ENCODE measurements at regions not wholly inside any gene's neighbourhood (a gene's known extent, or its start where the extent isn't known, plus 50 kb on each side); places are given as distances from the start of the nearest gene placed in this dataset.

GRCh38 chr2:145286716-145287275, 766.9 kb upstream of the ZEB2 start:
- no peak overlapping the region for H3K27ac ChIP-seq (ENCODE audit: low read depth)
- H3K36me3 ChIP-seq (ENCODE audit: insufficient read depth) = no peaks in the 10 kb centered on the region
- no peaks in the 10 kb centered on the region for H3K4me1 ChIP-seq (ENCODE audit: insufficient read depth)
- no peak overlapping the region for H3K4me3 ChIP-seq (ENCODE audit: low read depth, low read length)
- DNase-seq (ENCODE audit: extremely low spot score) = no peak
- 21% methylated on average over 7 of the region's 7 CpGs for WGBS

GRCh38 chr2:145284551-145284950, 764.6 kb upstream of the ZEB2 start:
- WGBS = 94% methylated on average over 5 of the region's 5 CpGs

DNA sequence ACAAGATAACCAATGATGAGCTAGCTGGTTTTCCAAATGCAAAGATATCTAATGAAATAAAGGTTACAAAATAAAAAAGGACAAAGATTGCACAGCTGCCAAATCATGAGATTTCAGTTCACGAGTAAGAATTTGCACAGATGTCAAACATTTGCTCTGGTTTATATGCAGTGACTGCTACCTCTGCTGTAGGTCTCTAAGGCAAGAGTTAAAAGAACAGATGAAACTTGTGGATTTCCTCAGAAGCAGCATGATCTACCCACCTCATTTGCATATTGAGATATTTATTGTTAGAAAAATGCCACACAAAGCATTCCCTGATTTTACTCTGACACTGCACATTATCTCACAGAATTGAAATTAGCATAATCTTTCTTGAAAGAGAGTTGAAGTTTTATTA, 763.2 kb upstream of the ZEB2 start:
- no peaks in the 10 kb centered on the region for H3K36me3 ChIP-seq (ENCODE audit: insufficient read depth)
- H3K27ac ChIP-seq (ENCODE audit: low read depth) = no peak overlapping the region
- H3K4me1 ChIP-seq (ENCODE audit: insufficient read depth) = no peaks in the 10 kb centered on the region
- no peak for DNase-seq (ENCODE audit: extremely low spot score)
- H3K4me3 ChIP-seq (ENCODE audit: low read depth, low read length) = no peak overlapping the region
- WGBS = 39% methylated on average over 1 of the region's 1 CpG

More at GRCh38 chr2:145284551-145284950, 764.6 kb upstream of the ZEB2 start:
- DNase-seq (ENCODE audit: extremely low spot score) = no peak
- no peak overlapping the region for H3K4me3 ChIP-seq (ENCODE audit: low read depth, low read length)
- no peaks in the 10 kb centered on the region for H3K36me3 ChIP-seq (ENCODE audit: insufficient read depth)
- H3K4me1 ChIP-seq (ENCODE audit: insufficient read depth) = no peaks in the 10 kb centered on the region
- no peak overlapping the region for H3K27ac ChIP-seq (ENCODE audit: low read depth)

- no peak overlapping the region for H3K4me3 ChIP-seq (ENCODE audit: low read depth, low read length)
- H3K36me3 ChIP-seq (ENCODE audit: insufficient read depth) = no peaks in the 10 kb centered on the region
- DNase-seq (ENCODE audit: extremely low spot score) = no peak
- H3K4me1 ChIP-seq (ENCODE audit: insufficient read depth) = no peaks in the 10 kb centered on the region
- H3K27ac ChIP-seq (ENCODE audit: low read depth) = no peak overlapping the region
These were observed 758.0 kb upstream of the ZEB2 start for GRCh38 chr2:145277922-145278321.

DNA sequence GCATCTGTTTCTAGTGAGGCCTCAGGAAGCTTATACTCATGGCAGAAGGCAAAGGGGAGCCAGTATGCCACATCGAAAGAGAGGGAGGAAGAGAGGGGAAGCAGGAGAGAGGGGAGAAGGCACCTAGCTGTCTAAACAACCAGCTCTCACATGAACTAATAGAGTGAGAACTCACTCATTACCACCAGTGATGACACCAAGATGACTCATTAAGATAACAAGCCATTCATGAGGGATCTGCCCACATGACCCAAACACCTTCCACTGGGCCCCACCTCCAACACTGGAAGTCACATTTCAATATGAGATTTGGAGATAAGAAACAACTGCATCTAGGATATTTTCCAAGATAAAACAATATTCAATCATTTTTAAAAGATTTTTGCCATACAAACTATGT, 753.9 kb upstream of the ZEB2 start:
- no peak for DNase-seq (ENCODE audit: extremely low spot score)
- Histone ChIP-seq H3K4me1 (ENCODE audit: insufficient read depth) (no peaks in the 10 kb centered on the region), H3K27ac (ENCODE audit: low read depth) (no peak overlapping the region), H3K36me3 (ENCODE audit: insufficient read depth) (no peaks in the 10 kb centered on the region), H3K4me3 (ENCODE audit: low read depth, low read length) (no peak overlapping the region)
- 92% methylated on average over 1 of the region's 1 CpG for WGBS

- no peaks in the 10 kb centered on the region for H3K4me1 ChIP-seq (ENCODE audit: insufficient read depth)
- WGBS = 81% methylated on average over 3 of the region's 3 CpGs
- H3K27ac ChIP-seq (ENCODE audit: low read depth) = no peak overlapping the region
- DNase-seq (ENCODE audit: extremely low spot score) = no peak
- H3K4me3 ChIP-seq (ENCODE audit: low read depth, low read length) = no peak overlapping the region
- no peaks in the 10 kb centered on the region for H3K36me3 ChIP-seq (ENCODE audit: insufficient read depth)
These were observed 749.0 kb upstream of the ZEB2 start for GRCh38 chr2:145268931-145269330.

GRCh38 chr2:145267451-145267850, 747.5 kb upstream of the ZEB2 start:
- Histone ChIP-seq H3K27ac (ENCODE audit: low read depth) (no peak overlapping the region), H3K4me3 (ENCODE audit: low read depth, low read length) (no peak overlapping the region), H3K36me3 (ENCODE audit: insufficient read depth) (no peaks in the 10 kb centered on the region), H3K4me1 (ENCODE audit: insufficient read depth) (no peaks in the 10 kb centered on the region)
- DNase-seq (ENCODE audit: extremely low spot score) = no peak

GRCh38 chr2:145265244-145265643, 745.3 kb upstream of the ZEB2 start:
- H3K4me1 ChIP-seq (ENCODE audit: insufficient read depth) = no peaks in the 10 kb centered on the region
- 96% methylated on average over 6 of the region's 6 CpGs for WGBS
- no peak overlapping the region for H3K27ac ChIP-seq (ENCODE audit: low read depth)
- H3K36me3 ChIP-seq (ENCODE audit: insufficient read depth) = no peaks in the 10 kb centered on the region
- DNase-seq (ENCODE audit: extremely low spot score) = no peak
- no peak overlapping the region for H3K4me3 ChIP-seq (ENCODE audit: low read depth, low read length)

DNA sequence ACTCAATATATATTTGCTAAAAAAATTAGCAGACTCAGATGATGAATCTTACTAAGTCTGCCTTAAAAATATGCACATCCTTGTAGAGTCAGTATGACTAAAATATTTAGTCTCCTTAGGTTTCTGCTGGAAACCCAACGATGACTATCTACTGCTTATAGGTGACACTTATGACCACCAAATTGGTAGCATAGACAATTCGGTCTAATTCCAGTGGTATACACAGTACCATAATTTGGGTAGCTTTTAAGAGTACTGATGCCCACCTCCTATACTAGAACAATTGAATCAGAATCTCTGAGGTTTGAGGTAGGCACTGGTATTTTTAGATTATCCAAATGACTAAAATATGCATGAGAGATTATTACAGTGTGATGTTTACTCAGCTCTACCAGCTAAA, 740.8 kb upstream of the ZEB2 start:
- no peaks in the 10 kb centered on the region for H3K4me1 ChIP-seq (ENCODE audit: insufficient read depth)
- H3K4me3 ChIP-seq (ENCODE audit: low read depth, low read length) = no peak overlapping the region
- WGBS = 97% methylated on average over 2 of the region's 2 CpGs
- DNase-seq (ENCODE audit: extremely low spot score) = no peak
- no peaks in the 10 kb centered on the region for H3K36me3 ChIP-seq (ENCODE audit: insufficient read depth)
- H3K27ac ChIP-seq (ENCODE audit: low read depth) = no peak overlapping the region

GRCh38 chr2:145260081-145260480, 740.2 kb upstream of the ZEB2 start:
- H3K36me3 ChIP-seq (ENCODE audit: insufficient read depth) = no peaks in the 10 kb centered on the region
- no peak overlapping the region for H3K4me3 ChIP-seq (ENCODE audit: low read depth, low read length)
- no peaks in the 10 kb centered on the region for H3K4me1 ChIP-seq (ENCODE audit: insufficient read depth)
- H3K27ac ChIP-seq (ENCODE audit: low read depth) = no peak overlapping the region
- DNase-seq (ENCODE audit: extremely low spot score) = no peak

DNA sequence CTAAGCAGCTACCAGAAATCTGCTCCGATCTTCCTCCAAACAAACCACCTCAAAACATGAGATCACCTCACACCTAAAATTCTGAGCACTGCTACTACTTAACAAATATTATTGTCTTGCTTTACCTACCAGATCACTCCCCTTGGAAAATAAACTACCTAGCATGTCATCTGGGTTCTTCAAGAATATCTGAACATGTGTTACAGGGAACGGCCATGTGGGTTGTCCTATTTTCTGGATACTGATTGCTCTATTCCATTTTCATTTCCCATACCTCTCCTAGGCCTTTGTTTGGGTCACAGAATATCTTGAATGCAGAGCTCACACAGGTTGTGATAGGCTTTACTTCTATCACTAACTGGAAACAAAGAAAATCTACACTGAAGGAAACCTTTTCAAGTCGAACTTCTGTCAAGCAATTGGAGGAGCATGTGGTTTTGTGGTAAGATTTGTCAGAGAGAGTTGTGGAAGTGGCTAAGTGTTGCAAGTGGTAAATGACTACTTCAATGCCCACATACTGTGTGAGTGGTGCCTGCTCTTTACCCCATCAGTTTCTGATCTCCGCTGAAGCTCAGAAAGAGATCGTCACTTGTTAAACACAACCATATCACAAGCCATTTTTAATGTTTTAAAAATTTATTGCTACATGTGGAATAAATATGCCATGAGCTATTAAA, 739.1 kb upstream of the ZEB2 start:
- 91% methylated on average over 5 of the region's 5 CpGs for WGBS
- DNase-seq (ENCODE audit: extremely low spot score) = no peak
- Histone ChIP-seq H3K4me3 (ENCODE audit: low read depth, low read length) (no peak overlapping the region), H3K4me1 (ENCODE audit: insufficient read depth) (no peaks in the 10 kb centered on the region), H3K27ac (ENCODE audit: low read depth) (no peak overlapping the region), H3K36me3 (ENCODE audit: insufficient read depth) (no peaks in the 10 kb centered on the region)

- no peaks in the 10 kb centered on the region for H3K4me1 ChIP-seq (ENCODE audit: insufficient read depth)
- H3K36me3 ChIP-seq (ENCODE audit: insufficient read depth) = no peaks in the 10 kb centered on the region
- no peak overlapping the region for H3K4me3 ChIP-seq (ENCODE audit: low read depth, low read length)
- no peak overlapping the region for H3K27ac ChIP-seq (ENCODE audit: low read depth)
- DNase-seq (ENCODE audit: extremely low spot score) = no peak
These were observed 738.0 kb upstream of the ZEB2 start for GRCh38 chr2:145257931-145258330.

- Histone ChIP-seq H3K4me3 (ENCODE audit: low read depth, low read length) (no peak overlapping the region), H3K4me1 (ENCODE audit: insufficient read depth) (no peaks in the 10 kb centered on the region), H3K36me3 (ENCODE audit: insufficient read depth) (no peaks in the 10 kb centered on the region), H3K27ac (ENCODE audit: low read depth) (no peak overlapping the region)
- 51% methylated on average over 1 of the region's 1 CpG for WGBS
- DNase-seq (ENCODE audit: extremely low spot score) = no peak
These were observed 736.6 kb upstream of the ZEB2 start for GRCh38 chr2:145256551-145256950.

DNA sequence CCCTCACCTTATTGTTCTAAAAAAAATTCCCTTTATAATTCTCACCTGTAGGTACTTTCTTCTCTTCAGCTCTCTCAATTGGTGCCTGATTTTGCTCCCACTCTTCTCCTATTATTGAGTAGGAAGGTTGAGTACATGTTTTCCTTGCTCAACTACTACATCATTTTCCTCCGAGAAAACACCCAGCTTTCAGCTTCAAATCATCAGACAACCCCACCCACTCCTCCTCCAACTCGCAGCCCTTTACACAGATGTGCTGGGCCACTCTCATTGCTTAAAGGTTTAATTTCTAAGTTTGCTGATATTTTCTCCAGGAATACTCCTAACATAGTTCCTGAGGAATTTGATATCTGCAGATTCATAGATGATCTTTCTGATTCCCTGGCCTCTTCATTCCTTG, 734.4 kb upstream of the ZEB2 start:
- WGBS = 92% methylated on average over 2 of the region's 2 CpGs
- H3K36me3 ChIP-seq (ENCODE audit: insufficient read depth) = no peaks in the 10 kb centered on the region

DNA sequence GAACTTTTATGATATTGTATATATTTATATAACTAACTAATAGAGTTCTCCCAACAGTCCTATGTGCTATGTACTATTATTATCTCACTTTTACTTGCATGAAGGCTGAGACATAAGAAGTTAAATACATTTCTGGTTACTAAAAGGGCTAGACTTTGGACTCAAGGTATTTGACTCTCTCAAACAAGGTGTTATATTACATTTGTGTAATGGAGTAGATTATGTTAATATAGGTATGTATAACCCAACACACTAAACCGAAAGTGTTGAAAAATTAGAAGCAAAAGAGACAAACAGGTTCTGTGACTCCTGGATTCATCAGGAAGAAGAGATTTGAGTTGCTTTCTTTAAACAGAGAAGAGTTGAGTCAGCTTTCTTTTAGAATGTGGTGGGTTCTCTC, 733.6 kb upstream of the ZEB2 start:
- WGBS = 91% methylated on average over 1 of the region's 1 CpG
- Histone ChIP-seq H3K36me3 (ENCODE audit: insufficient read depth) (no peaks in the 10 kb centered on the region), H3K4me1 (ENCODE audit: insufficient read depth) (no peaks in the 10 kb centered on the region), H3K4me3 (ENCODE audit: low read depth, low read length) (no peak overlapping the region), H3K27ac (ENCODE audit: low read depth) (no peak overlapping the region)
- DNase-seq (ENCODE audit: extremely low spot score) = no peak

More for the DNA sequence above, 734.4 kb upstream of the ZEB2 start:
- Histone ChIP-seq H3K4me3 (ENCODE audit: low read depth, low read length) (no peak overlapping the region), H3K27ac (ENCODE audit: low read depth) (no peak overlapping the region), H3K4me1 (ENCODE audit: insufficient read depth) (no peaks in the 10 kb centered on the region)
- no peak for DNase-seq (ENCODE audit: extremely low spot score)
